HL-60/S4 treated with phorbol 12-myristate 13-acetate at 8.2 ng/mL for 4 days and 3 days (cell line): ENCODE measurements at regions not wholly inside any gene's neighbourhood (a gene's known extent, or its start where the extent isn't known, plus 50 kb on each side); places are given as distances from the start of the nearest gene placed in this dataset.

Experiments used
- in situ Hi-C: fragments of 300-500 bp; cut with MboI; formaldehyde crosslinking; loops from 2 replicates; pipeline ENCODE4 v1.15.0; 2022; ENCODE audit warnings: low sequenced_read_pairs

DNA sequence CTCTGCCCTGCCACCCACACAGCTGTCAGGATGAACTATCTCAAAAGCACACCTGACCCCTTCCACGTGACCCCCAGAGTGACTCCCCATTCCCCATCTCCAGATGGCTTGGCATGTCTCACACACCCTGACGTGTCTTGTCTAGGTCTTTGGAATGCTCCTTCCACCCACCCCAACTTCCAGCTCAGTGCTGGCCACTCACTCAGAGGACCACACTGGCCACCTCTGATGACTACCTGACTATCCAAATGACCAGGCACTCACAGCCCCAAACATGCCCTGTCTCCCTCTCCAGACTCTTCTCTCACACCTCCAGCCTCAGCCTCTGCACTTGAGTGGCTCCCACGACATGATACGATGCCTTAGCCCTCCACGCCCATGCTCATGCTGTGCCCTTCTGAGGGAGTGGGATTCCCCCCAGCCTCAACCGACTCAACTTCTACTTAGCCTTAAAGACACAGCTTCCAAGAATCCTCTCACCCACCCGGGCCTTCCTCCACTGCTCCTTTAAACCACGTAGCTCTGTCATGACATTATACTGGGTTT is 259.4 kb downstream of the BUD13 start:
- in situ Hi-C loops, result no loop called here

DNA sequence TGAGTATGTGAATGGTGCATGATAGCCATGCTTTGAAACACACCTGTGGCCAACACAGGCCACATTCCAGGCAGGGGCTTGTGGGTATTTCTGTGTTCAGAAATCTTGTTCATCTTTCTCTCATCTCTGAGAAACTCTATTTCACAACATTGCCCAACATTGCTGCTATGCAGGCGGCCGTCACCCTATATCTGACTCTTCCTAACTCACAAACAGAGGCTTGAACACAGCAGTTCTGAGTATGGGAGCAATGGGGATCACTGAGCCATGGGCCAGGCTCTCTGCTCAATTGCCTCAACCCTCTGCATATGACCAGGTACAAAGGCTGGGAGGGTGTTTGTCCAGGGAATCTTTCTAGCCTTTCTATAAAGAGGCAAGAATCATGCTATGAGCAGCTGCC is 259.9 kb downstream of the BUD13 start:
- in situ Hi-C loops, result no loop called here

DNA sequence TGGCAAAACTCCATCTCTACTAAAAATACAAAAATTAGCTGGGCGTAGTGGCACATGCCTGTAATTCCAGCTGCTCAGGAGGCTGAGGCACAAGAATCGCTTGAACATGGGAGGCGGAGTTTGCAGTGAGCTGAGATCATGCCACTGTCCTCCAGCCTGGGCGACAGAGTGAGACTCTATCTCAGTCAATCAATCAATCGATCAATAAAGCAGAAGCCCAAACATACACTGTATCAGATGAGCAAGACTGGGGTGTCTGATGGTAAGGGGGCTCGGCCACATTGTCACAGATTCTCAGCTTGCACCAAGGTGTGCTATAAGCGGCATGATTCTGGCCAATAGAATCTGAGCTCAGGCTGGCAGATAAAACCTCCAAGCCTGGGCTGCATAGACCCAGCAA is 261.1 kb downstream of the BUD13 start:
- in situ Hi-C loops, result no loop called here

DNA sequence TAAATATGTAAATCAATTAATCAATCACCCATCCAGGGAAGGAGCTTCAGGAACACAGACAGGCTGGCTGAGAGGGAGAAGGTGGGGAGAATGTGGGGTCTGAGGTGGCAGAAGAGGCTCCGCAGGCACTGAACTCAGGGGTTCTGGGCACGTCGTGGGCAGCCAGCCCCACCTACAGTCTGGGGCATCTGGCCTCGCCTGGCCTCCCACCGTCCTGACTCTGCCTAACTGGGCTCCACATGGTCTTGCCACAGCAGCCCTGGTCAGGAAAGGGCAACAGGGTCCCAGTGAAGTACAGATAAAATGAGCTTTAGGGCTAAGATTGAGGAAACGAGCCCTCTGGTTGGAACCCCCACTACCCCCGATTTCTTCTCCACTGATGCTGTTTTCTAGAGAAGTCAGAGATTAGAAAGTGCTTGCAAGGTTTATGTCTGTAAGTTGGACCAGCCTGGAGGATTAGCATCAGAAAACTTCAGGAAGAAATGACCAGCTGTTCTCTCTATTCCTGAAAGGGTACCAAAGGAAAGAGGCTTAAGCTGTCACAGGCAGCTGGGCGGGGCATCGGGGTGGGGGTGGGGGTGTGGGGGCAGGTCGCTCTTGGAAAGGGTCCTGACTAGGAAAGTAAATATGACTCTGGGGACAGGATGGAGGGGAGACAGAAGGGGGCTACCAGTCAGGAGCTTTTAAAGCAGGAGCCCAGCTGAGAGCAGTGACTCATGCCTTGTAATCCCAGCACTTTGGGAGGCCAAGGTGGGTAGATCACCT is 261.7 kb downstream of the BUD13 start:
- in situ Hi-C loops, result no loop called here

DNA sequence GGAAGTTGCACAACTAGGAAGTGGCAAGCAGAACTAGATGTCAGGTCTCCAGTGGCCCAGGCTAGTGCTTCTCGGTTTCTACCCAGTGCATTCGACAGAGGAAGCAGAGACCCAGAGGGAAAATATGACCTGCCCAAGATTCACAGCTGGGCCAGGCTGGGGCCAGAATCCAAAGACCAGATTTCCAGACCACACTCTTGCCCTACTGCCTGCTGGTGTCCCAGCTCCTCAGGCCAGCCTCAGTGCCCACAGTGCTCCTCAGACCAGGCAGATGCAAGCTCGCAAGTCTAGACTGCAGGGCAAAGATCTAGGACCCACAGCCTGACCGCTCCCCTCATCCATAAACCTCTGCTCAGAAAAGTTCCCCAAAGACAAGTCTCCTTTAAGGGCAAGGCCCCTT is 262.6 kb downstream of the BUD13 start:
- in situ Hi-C loops, result no loop called here

DNA sequence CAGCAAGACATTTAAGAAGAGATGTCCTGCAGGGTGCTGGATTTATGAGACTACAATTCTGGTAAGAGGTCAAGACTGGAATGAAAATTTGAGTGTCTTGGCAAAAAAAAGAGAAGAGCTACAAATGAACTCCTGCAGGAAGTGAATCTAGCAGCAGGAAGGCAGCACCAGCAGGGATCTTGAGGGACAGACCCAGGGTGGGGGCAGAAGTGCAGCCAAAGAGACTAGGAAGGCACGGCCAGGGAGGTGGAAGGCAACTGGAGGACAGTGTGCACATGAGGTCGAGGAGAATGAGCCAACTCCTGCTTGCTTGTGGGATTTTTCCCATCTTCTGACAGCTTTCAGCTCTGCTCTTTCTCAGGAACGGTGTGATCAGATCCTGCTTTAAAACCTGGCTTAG is 263.2 kb downstream of the BUD13 start:
- in situ Hi-C loops, result no loop called here

DNA sequence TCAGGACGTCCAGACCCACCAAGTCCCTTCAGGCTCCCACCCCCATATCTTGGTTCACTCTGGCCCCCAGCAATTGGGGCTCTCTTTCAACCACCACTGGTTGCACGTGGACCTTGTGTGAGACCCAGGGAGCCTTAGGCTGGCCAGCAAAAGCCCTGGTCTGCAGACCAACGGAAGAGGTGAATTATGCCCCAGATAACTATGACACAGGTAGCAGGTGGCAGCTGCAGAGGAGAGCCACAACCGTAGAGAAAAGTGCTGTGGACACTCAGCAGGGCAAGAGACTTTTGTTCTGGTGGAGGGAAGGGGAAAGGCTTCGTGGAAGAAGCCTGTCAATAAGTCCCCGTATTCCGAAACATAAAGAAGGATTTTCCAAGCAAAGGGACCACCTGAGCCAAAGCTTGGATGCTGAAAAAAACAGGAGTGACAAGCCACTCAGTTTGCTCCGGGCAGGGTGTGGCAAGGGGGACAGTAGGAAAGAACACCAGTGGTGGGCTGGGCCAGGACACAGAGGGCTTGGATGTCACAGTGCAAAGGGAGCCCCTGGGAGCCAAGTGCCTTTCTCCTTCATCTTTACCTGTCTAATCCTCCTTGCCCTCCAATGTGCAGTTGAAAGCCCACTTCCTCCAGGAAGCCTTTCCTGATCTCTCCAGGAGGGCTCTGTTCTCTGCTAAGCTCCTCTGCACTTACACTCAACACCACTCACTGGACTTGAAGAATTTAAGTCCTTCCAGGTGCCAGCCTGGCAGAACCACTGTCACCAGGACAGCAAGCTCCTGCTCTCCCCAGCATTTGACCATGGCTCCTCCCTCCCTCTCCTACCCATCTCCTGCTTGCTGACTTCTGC is 264.7 kb downstream of the BUD13 start:
- in situ Hi-C loops, result no loop called here

DNA sequence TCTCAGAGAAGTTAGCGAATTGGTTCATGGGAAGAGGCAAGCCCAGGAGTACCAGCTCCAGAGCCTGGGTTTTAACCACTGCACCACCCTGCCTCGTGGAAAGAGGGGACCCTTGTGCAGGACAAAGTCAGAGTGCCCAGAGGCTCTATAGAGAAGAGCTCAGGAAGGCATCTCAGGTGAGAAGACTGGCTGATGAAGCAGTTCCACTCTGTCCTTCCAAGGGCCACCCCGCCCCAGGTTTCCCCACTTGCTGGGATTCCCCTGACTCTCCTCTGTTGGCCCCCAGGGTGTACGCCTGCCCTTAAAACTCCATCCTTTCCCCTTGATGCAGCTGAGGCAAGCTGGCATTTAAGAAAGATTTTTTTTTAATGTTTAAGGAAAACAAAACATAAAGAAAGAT is 265.8 kb downstream of the BUD13 start:
- in situ Hi-C loops, result no loop called here

DNA sequence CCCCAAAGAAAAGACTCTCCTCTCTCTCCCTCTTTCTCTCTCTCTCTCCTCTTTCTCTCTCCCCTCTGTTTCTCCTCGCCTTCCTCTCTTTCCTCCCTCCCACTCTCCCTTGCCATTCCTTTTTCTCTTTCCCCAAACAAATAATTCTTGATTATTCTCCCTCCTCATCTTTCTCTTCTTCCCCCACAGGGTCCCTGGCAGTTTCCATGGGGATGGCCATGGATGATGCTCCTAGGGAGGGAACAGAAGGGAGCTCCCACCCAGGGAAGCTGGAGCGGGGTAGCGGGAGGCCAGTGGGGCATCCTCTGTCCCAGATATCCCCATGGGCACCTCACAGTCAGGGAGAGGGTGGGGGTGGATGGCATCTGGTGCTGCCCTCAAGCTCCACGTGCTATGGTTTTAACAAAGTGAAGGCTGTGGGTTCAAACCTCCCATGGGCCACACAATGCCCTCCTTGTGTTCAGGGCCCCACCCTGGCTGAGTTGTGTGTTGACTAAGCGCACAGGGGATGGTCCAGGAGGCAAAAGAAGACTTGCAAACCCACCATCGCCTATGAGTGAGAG is 266.4 kb downstream of the BUD13 start:
- in situ Hi-C loops, result no loop called here

DNA sequence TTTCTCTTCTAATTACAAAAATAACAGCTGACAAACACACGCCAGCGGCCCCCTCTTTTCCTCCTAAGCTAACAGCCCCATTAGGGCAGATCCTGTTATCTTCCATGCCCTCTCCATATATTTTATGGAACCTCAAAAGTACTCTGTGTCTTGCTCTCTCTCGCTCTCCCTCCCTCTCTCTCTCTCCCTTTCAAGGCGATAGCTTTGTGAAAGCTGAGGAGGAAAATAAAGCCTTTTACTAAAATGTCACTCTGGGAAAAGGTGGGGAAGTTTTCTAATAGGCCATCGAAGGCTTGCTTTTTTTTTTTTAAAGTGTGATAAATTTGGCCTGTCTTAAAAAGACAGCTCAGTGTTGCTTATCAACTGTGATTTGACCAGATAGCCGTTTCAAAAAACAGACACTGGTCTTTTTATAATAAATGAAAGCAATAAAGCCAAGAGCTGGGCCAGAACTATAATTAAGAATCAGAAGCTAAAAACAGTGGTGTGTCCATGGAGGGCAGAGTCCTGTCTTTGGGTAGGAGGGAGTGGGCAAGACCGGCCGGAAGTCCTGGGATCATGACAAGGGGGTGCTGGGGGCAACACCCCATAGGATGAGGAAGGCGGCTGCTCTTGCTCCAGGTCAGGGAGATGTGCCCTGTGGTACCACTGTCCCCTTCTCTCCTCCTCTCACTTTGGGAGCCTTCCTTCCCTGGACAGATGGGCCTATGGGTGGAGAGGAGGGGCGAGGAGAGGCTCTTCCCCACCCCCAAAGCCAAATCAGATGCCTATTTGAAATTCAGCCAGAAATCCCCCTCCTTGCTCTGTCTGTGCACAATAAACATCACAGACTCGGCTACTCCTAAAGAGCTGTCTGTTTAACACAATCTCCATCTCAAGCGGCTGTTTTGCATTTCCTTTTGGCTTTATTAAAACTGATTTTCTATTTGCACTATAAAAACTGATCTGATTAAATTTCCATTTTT is 267.2 kb downstream of the BUD13 start:
- in situ Hi-C loops, result no loop called here

DNA sequence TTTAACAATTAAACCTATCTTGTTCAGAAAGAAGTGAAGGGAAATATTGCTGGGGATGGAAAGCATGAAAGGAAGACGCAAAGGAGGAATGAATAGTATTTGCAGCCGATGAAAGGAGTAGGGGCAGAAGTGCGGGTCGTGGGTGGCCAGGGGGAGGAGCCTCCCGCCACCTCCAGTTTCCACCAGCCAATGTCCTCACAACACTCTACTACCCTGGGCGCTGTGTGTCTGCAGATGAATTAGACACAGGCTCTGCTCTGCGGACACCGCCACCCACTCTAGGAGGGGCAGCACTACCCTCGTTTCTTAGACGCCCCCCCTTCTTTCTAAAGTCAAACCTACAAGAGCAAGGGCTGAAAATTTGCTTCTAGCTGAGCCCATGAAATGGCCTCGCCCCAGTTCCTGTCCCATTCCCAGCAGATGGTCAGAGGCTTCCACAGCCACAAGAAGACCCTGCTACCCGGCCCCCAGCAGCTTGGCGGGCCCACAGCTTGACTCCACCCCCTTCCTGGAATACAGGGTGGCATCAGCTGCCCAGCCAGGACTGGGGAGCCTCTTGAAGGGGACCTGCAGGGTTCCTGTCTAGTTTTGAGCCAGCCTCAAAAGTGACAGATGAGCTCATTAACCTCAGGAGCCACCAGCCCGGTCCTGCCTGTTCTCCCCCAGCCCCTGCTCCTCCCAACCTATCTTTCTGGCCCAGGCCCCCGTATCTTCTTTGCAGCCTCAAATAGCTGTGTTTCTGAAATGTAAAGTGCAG is 268.1 kb downstream of the BUD13 start:
- in situ Hi-C loops, result no loop called here

DNA sequence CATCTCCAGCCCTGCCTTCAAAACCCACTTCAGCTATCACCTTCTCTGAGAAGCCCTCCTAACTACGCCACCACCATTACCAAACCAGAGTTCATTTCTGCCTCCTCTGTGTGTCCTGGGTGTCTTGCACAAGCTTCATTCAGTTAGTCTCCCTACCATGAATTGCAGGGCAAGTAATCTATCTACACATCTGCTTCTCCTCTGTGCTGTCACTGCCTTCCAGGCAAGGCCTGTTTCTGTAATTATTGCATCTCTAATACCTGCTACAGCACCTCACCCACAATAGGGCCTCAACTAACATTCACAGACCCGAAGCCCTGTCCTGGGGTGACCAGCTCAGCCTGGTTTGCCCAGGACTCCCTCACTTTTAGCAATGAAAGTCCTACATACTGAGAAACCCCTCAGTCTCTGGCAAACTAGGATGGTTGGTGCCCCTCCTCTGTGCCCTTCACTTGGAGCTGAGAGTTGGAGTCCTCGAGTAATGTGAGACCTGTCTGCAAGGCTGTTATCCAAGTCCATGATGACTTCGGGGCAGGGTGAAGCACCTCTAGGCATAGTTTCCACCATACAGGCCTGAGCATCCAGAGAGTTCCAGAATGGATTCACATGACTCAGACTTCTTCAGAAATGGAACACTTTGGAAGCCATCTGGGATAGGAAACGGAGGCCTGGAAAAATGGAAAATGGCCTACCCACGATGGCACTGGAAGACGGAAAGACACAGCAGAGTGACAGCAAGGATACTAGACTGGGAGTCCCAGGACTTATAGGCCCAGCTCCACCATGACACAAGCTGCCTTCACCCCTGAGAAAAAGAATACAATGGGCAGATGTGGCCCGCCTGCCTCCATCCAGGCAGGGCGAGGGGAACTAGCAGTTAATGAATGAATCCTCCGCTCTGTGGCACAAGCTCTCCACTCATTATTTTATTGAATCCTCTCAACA is 269.3 kb downstream of the BUD13 start:
- in situ Hi-C loops, result no loop called here

DNA sequence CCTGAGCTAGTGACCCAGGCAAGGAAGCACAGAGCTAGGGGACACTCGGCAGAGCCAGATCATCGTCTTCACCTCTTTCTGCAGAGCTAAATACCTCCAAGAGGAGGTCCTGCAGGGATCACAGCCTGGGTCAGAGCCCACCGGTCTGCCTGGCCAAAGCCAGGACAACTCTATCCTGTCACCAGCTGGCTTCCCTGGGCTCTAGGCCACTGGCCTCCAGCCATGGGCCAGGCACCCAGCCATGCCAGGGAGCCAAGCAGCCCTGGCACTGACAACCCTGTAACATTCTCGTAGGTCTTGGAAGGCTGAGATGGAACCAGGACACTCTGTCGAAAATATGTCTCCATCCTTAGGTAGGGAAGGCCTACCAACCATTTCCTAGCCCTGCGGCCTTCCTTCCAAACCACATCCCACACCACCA is 270.1 kb downstream of the BUD13 start:
- in situ Hi-C loops, result no loop called here

DNA sequence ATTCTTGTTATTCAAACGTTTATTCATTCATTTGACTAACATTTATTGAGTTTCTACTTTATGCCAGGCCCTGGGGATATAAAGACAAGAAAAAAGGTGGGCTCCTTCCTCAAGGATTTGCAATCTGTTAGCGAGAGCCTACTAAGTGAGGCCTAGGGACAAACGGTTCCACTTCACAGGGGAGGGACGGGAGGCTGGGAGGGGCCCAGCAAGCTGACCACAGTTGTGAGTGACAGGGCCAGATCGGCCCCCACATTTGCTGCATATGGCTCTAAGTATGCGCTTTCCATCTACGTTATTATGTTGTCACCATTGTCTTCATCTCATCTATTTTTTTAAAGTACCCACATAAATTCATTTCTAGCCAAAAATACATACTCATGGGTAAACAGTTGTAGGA is 271.1 kb downstream of the BUD13 start:
- in situ Hi-C loops, result no loop called here

DNA sequence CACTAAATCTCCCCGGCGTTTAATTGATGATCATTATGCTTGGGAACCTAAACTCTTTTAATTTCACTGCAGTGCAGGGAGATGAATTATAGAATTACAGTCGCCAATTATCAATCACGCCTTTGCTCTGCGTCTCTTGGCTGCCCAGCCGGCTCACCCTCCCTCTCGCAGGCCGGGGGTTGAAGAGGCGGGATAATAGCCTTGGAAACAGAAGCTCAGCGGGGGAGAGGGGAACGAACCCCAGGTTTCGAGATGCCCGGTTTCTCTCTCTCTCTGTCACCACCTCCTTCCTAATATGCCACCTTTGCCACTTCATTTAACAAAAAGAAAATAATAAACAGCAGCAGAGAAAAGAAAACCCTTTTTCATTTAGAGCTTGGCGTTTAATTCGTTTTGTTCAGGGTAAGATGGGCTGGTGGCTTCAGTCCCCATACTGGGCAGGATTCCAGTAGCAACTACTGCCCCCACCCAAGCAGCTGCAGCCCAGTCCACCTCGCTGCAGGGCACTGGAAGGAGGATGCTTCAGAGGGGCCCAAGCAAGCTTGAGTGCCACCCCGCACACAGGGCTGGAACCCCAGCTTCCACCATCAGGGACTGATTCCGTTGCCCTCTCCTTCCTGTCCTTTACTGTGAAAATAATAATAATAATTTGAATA is 271.7 kb downstream of the BUD13 start:
- in situ Hi-C loops, result no loop called here

DNA sequence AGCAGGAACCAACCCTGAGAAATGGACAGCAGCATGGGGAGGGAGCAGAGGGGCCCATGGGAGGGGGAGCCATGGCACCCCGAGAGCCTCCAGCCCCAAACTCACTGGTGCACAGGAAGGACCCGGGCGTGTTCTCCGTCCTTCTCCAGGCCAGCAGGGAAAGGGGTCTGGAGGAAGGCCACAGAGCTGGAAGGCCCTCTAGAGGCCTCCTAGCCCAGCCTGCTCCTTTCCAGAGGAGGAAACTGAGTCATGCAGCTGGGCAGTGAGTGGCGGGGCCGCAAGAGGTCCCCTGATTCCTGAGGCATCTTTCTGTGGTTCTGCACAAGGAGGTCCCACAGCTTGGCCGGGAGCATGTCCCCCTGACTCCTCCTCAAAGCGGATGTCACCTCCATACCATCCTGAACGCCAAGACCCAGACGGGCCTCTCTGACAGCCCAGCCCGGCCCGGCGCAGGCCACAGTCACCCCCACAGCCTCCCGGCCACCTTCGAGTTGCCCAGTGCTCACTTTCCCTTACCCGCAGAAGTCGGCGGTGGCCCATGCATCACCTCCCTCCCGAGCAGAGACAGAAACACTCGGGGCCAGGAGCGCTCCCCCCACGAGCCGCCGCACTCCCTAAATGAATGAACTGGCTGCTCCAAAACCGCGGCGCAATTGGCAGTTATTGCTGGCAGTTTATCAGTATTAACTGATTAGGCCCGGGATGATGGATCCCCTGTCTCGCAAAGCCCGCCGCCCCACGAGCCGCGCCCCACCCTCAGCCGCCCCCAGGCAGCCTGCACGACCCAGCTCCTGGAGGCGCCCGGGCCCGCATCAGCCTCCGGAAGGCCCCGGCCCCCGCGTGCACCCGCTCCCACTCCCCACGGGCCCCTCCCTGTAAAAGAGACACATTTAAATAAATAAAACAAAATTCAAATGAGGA is 272.5 kb downstream of the BUD13 start:
- in situ Hi-C loops, result no loop called here

DNA sequence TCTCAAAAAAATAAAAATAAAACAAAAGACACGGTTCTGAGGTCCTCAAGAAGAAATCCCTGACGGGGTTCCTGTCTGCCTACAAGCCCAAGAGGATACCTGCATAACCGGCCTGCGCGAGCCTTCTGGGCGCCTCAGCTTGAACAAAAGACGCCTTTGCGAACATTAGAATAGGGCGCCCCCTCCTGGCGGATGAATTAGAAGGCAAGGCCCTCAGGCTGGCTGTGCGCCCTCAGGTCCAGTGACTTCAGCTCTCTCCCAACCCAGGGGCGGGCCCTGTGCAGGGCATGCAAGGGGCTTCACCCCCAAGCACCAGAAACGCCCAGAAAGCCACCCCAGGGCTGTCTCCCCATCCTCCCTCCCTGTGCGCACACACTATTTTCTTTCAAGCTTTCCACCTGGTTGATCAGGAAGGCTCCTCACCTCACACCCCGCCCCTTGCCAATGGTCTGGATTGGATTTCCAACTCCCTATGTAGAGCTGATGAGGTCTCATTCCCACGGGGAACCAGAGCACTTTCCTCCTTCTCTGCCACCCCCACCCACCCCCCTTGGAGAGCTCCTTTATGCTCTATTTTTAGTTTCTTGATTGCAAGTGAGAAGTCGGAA is 273.3 kb downstream of the BUD13 start:
- in situ Hi-C loops, result no loop called here
